Peyer's patch (tissue), 4 donors: ENCODE measurements at regions not wholly inside any gene's neighbourhood (a gene's known extent, or its start where the extent isn't known, plus 50 kb on each side); places are given as distances from the start of the nearest gene placed in this dataset.

Source experiments
- POLR2A ChIP-seq, 2 donors: fragments of 450-650 bp; IDR thresholded peaks; one replicate each; pipeline ENCODE4 v1.5.1; 2017; ENCODE audit warnings: antibody characterized with exemption in 2 of 2, mild to moderate bottlenecking in 2 of 2, moderate library complexity in 2 of 2
- TF ChIP-seq, protein P1 (sequence below), 6 experiments: fragments of 450-650 bp in 4 of 6; fragments of 200-600 bp in 2 of 6; sonication (generic) in 1 of 6; IDR thresholded peaks; one replicate each; pipeline ENCODE4 v1.5.1; 2017 to 2019; ENCODE audit warnings: antibody characterized with exemption in 6 of 6, mild to moderate bottlenecking in 3 of 6, moderate library complexity in 1 of 6

DNA sequence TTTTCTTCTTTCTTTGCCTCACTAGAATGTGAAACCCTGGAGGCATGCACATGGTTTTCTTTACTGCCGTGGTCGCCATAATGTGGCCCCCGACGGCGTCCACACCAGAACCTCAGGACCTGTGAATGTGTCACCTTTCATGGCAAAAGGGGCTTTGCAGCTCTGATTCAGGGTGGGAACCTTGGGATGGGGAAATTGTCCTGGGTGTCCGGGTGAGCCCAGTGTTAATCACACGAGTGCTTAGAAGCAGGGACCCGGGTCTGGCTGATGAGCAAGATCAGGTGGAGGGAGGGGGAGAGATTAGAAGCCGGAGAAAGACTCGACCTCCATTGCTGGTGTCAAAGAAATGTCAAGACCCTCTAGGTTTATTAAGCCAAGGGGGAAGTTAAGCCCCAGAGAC is 74.7 kb upstream of the SHISAL1 start:
- no peak for TF ChIP-seq POLR2A (IDR thresholded peaks at IDR 0.05)
- TF ChIP-seq, protein P1, sequence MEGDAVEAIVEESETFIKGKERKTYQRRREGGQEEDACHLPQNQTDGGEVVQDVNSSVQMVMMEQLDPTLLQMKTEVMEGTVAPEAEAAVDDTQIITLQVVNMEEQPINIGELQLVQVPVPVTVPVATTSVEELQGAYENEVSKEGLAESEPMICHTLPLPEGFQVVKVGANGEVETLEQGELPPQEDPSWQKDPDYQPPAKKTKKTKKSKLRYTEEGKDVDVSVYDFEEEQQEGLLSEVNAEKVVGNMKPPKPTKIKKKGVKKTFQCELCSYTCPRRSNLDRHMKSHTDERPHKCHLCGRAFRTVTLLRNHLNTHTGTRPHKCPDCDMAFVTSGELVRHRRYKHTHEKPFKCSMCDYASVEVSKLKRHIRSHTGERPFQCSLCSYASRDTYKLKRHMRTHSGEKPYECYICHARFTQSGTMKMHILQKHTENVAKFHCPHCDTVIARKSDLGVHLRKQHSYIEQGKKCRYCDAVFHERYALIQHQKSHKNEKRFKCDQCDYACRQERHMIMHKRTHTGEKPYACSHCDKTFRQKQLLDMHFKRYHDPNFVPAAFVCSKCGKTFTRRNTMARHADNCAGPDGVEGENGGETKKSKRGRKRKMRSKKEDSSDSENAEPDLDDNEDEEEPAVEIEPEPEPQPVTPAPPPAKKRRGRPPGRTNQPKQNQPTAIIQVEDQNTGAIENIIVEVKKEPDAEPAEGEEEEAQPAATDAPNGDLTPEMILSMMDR (IDR thresholded peaks at IDR 0.05), result no peak
